ENCODE measurements at regions not wholly inside any gene's neighbourhood (a gene's known extent, or its start where the extent isn't known, plus 50 kb on each side); places are given as distances from the start of the nearest gene placed in this dataset.
"Not testable (repeated sequence)": the region's sequence is repeated elsewhere in the genome, so short reads cannot be mapped to it uniquely, and the experiment has no call there.

GRCh38 chr12:30278401-30278800 is 417.3 kb downstream of the IPO8 start:
- no peak for DNase-seq (ENCODE audit: extremely low read depth, low read depth)
- TF ChIP-seq CTCF (IDR thresholded peaks at IDR 0.05; ENCODE audit: low read depth, low read length): no peak

- not testable (repeated sequence) for DNase-seq (ENCODE audit: extremely low read depth, low read depth)
Observed at GRCh38 chr12:30272515-30272914, 423.2 kb downstream of the IPO8 start.

- DNase-seq (ENCODE audit: extremely low read depth, low read depth): no peak
- TF ChIP-seq CTCF (IDR thresholded peaks at IDR 0.05; ENCODE audit: low read depth, low read length): no peak
Observed at GRCh38 chr12:30269496-30269895, 426.2 kb downstream of the IPO8 start.

- no peak for DNase-seq (ENCODE audit: extremely low read depth, low read depth)
- TF ChIP-seq CTCF (IDR thresholded peaks at IDR 0.05; ENCODE audit: low read depth, low read length): no peak
Observed at GRCh38 chr12:30268041-30268440, 427.6 kb downstream of the IPO8 start.

GRCh38 chr12:30263434-30263833 is 432.2 kb downstream of the IPO8 start:
- TF ChIP-seq CTCF (IDR thresholded peaks at IDR 0.05; ENCODE audit: low read depth, low read length): no peak
- no peak for DNase-seq (ENCODE audit: extremely low read depth, low read depth)

- DNase-seq (ENCODE audit: extremely low read depth, low read depth): no peak
- no peak for TF ChIP-seq CTCF (IDR thresholded peaks at IDR 0.05; ENCODE audit: low read depth, low read length)
Observed at GRCh38 chr12:30257618-30258017, 438.1 kb downstream of the IPO8 start.

- no peak for TF ChIP-seq CTCF (IDR thresholded peaks at IDR 0.05; ENCODE audit: low read depth, low read length)
- no peak for DNase-seq (ENCODE audit: extremely low read depth, low read depth)
Observed at GRCh38 chr12:30251546-30251945, 444.1 kb downstream of the IPO8 start.

- no peak for DNase-seq (ENCODE audit: extremely low read depth, low read depth)
- TF ChIP-seq CTCF (IDR thresholded peaks at IDR 0.05; ENCODE audit: low read depth, low read length): no peak
Observed at GRCh38 chr12:30243426-30243825, 452.2 kb downstream of the IPO8 start.

Measured in AG09319 (cell line).